CD4-positive, alpha-beta T cell treated with Interleukin-2 at 100 ng/mL for 4 hours (primary cell): ENCODE measurements at regions not wholly inside any gene's neighbourhood (a gene's known extent, or its start where the extent isn't known, plus 50 kb on each side); places are given as distances from the start of the nearest gene placed in this dataset.
"Not testable (repeated sequence)": the region's sequence is repeated elsewhere in the genome, so short reads cannot be mapped to it uniquely, and the experiment has no call there.

Experiments
- DNase-seq: peaks from one replicate; pipeline ENCODE4 v3.0.0-alpha.2; 2020; ENCODE audit warnings: low spot score

DNA sequence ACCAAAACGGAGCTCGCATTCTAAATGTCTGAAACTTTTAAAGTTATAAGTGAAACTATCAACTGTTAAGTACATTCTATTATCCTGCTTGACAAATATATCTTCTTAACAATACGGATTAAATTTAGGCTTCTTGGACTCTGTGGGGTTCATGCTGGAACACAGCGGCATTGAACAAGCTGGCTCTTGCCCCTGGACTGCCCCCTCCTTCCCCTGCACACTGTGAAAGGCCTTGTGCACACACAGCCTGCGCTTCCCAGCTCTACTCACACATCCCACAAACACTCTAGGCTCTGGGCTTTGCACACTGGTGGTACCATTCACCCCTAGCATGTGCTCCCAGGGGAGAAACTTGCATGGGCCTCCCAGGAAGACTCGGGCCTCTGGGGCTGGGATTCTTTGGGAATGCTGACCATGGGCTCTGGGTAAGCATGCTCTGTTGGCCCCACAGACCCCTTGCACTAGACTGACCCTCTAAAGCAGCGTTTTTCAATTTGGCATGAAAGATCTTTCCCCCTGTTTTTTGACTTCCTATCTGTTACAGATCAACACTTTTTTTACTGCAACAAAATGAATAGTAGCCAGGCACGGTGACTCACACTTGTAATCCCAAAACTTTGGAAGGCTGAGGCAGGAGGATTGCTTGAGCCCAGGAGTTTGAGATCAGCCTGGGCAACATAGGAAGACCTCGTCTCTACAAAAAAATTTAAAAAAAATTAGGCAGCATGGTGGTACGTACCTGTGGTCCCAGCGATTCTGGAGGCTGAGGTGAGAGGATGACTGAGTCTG, 96.2 kb upstream of the CPM start:
- no peak for DNase-seq

GRCh38 chr12:69030321-69030720, 97.3 kb upstream of the CPM start:
- no peak for DNase-seq

GRCh38 chr12:69036533-69036932, 103.6 kb upstream of the CPM start:
- DNase-seq = no peak

- no peak for DNase-seq
Measured at GRCh38 chr12:69036999-69037398, 104.0 kb upstream of the CPM start.

DNA sequence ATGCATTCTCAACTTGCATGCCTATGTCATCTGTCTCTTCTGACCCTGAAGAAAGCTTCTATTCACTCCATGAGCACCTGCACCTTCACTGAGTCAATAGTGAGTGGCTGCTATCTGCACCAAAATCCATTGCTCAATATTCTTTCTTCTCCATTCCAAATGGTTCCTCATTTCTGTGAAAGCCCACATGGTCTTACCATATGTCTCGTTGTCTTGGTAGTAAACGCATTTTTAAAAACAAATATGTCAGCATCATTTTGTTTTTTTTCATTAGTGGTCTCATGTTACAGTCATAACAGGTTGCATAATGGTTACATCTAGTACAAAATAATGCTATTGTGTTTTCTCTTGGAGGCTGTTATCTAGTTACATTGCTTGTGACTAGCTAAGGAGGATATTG, 106.9 kb upstream of the CPM start:
- no peak for DNase-seq

- DNase-seq = no peak
Measured at GRCh38 chr12:69042557-69042956, 109.6 kb upstream of the CPM start.

DNA sequence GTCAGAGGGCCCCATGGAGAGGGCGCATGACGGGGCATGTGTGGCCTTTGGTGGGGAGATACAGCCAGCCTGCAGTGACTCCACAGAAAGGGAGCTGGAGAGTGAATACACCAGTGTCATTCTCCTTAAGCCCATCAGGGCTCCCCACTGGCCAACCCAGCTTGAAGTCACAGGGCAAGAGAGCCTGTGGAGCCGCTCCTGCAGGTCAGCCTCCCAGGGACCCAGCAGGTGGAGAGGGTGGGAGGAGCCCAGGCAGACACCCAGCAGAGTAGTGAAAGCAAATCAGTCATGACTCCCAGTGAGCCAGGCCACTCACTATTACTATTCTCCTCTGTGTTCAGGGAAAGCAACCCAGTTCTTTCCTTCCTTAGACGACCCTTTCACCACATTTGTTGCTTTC, 110.0 kb upstream of the CPM start:
- no peak for DNase-seq

GRCh38 chr12:69044887-69045286, 111.9 kb upstream of the CPM start:
- DNase-seq = no peak

DNA sequence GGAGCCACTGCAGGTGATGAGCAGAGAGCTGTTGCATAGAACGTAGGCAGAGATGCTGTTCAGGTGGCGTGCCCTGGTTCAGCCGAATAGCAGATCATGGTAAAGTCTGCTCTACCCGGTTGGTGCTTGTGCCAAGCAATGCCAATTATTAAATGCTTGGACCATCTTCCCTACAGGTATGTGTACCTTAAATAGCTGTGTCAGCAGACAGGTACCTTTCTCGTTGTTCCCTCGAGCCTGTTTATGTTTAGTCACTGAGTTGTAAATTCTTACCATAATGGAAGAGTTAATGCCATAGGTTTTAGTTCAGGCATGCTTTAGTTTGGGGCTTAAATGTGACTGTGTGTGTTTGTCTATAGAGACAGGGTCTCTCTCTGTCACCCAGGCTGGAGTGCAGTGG, 112.5 kb upstream of the CPM start:
- DNase-seq = no peak

- no peak for DNase-seq
Measured at GRCh38 chr12:69046363-69046762, 113.4 kb upstream of the CPM start.

GRCh38 chr12:69046920-69047319, 113.9 kb upstream of the CPM start:
- DNase-seq = no peak

GRCh38 chr12:69047990-69048389, 115.0 kb upstream of the CPM start:
- DNase-seq = no peak

GRCh38 chr12:69049855-69050254, 116.9 kb upstream of the CPM start:
- not testable (repeated sequence) for DNase-seq

DNA sequence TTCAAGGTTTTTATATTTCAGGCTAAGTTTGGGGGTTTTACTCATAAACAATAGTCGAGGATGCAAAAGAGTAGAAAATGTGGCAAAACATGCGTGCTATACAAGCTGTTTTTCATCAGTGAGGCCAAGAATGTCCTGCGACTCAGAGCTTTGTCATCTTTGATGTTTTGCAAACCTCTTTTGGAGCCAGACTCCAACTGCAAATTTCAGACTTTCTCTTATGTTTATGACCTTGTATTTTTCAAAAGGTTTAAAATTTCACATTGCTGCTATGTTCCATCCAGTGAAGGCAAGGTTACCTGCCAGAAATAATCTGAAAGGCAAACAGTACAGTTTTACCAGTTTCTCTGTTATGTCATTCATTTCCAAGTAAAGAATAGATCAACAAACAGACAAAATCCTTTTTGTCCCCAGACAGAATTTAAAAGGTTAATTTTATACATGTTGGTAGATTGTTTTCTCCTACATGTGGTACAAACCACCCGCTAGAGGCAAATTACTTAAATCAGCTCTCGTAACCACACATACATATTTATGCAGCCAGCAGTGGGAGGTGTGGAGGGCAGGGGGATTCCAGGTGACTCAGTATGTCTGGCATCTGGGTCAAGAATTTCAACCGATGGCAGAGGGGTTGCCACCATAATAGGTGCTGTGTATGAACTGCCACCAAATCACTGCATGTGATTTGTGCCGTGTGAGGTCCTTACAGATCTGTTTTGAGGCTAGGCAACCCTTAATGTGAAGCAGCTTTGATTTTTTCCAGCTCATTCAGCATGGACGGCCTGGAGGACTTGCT, 119.8 kb upstream of the CPM start:
- peak; percentile 23 for DNase-seq

GRCh38 chr12:69054343-69055056, 121.5 kb upstream of the CPM start:
- no peak for DNase-seq

- DNase-seq = no peak
Measured at GRCh38 chr12:69055280-69055679, 122.3 kb upstream of the CPM start.

DNA sequence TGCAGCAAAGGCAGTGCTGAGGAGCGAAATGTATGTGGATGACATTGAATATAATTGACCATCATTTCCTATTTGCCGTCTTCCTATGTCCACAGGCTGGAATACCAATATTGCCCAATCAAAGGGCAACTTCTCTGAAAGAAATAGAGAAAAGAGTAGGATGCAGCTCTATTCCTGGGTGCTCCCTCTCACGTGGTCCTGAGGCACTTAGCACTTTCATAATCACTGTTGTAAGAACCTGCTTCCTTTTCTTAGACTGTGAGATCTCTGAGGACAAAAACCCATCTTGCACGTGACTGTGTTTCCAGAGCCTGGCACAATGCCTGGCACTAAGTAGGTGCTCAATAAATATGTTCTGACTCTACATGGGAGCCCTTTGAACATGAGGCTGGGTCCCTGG, 122.7 kb upstream of the CPM start:
- DNase-seq = no peak

GRCh38 chr12:69056743-69057515, 124.0 kb upstream of the CPM start:
- no peak for DNase-seq

GRCh38 chr12:69057742-69058141, 124.8 kb upstream of the CPM start:
- DNase-seq = no peak

DNA sequence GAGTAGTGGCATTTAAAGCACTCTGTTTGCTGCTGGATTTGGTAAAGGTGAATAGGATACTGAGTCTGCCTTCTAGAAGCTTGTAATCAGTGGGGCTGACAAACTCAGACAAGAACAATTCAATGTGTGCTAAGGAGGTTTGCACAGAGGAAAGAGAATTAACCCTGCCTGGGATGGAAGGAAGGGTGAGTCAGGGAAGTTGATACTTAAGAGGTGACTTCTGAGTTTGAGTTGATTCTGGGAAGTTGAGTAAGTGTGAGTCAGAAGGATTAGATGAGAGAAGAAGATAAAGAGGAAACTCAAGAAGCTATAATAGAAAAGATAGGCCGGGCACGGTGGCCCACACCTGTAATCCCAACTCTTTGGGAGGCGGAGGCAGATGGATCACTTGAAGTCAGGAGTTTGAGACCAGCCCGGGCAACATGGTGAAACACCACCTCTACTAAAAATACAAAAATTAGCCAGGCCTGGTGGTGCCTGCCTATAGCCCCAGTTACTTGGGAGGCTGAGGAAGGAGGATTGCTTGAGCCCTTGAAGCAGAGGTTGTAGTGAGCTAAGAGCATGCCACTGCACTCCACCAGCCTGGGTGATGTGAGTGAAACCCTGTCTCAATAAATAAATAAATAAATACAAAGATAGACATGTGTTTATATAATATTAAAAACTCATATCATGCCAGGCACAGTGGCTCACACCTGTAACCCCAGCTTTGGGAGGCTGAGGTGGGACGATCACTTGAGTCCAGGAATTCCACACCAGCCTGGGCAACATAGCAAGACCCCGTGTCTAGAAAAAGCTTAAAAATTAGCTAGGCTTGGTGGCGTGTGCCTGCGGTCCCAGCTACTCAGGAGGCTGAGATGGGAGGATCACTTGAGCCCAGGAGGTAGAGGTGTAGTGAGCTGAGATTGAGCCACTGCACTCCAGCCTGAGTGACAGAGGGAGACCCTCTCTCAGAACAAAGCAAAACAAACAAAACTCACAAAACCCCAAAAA, 126.8 kb upstream of the CPM start:
- no peak for DNase-seq

- no peak for DNase-seq
Measured at GRCh38 chr12:69061574-69061973, 128.6 kb upstream of the CPM start.
